HEK293 (cell line): ENCODE measurements at regions not wholly inside any gene's neighbourhood (a gene's known extent, or its start where the extent isn't known, plus 50 kb on each side); places are given as distances from the start of the nearest gene placed in this dataset.

ENCODE experiments used
- SCRT1 ChIP-seq: fragments of 450-650 bp; formaldehyde crosslinking; IDR thresholded peaks from 2 replicates; pipeline ENCODE4 v1.5.1; 2016; ENCODE audit warnings: missing biosample characterization, missing genetic modification characterization, borderline replicate concordance
- ZNF274 ChIP-seq, 2 experiments: fragments of 200-500 bp in 1 of 2; fragments of 450-650 bp in 1 of 2; sonication (Bioruptor generic) in 1 of 2; formaldehyde crosslinking in 1 of 2; IDR thresholded peaks; 2 replicates each; pipeline versions ENCODE4 v1.5.1 to v1.6.1; 2014 to 2016; ENCODE audit warnings: borderline replicate concordance in 1 of 2, inconsistent platforms in 1 of 2, low read length in 1 of 2, missing biosample characterization in 1 of 2, missing genetic modification characterization in 1 of 2
- ZNF571 ChIP-seq: fragments of 450-650 bp; formaldehyde crosslinking; IDR thresholded peaks from 2 replicates; pipeline ENCODE4 v1.5.0; 2017; ENCODE audit warnings: missing biosample characterization, missing genetic modification characterization
- ZNF621 ChIP-seq: fragments of 450-650 bp; formaldehyde crosslinking; IDR thresholded peaks from 2 replicates; pipeline ENCODE4 v1.5.1; 2017; ENCODE audit warnings: missing biosample characterization, missing genetic modification characterization
- ZNF830 ChIP-seq: fragments of 450-650 bp; IDR thresholded peaks from 2 replicates; pipeline ENCODE4 v1.5.0; 2018; ENCODE audit warnings: missing biosample characterization, missing genetic modification characterization, low read depth, mild to moderate bottlenecking, moderate library complexity
- TF ChIP-seq, protein P1 (sequence below): fragments of 450-650 bp; formaldehyde crosslinking; IDR thresholded peaks from 2 replicates; pipeline ENCODE4 v1.5.1; 2016; ENCODE audit warnings: missing biosample characterization, missing genetic modification characterization

DNA sequence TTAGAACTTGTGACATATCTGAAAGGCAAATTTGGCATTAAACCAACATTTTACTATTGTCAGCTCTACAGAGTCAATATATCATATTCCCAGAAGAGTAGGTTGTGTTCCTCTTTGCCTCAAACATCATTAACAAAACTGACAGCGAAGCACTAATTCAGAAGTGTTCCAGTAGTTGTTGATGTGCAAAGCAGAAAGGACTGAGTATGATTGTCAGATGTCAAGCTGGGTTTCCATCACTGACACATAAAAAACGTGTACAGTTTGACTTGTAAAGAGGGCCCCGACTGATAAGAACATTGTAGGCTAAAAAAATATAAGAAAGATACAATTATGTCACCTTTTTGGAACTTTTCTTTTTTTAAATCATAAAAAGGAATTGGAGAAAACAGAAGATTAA lies 101.5 kb upstream of the ZNF608 start:
- no peak for TF ChIP-seq SCRT1 (tag by site-specific recombination)
- TF ChIP-seq ZNF621 (tag by site-specific recombination) = no peak
- TF ChIP-seq ZNF274 (IDR thresholded peaks at IDR 0.05; ENCODE audit: low read length) = no peak
- TF ChIP-seq ZNF274 (tag by site-specific recombination; IDR thresholded peaks at IDR 0.05; ENCODE audit: borderline replicate concordance) = no peak
- TF ChIP-seq ZNF571 (tag by site-specific recombination) = no peak
- TF ChIP-seq, protein P1, sequence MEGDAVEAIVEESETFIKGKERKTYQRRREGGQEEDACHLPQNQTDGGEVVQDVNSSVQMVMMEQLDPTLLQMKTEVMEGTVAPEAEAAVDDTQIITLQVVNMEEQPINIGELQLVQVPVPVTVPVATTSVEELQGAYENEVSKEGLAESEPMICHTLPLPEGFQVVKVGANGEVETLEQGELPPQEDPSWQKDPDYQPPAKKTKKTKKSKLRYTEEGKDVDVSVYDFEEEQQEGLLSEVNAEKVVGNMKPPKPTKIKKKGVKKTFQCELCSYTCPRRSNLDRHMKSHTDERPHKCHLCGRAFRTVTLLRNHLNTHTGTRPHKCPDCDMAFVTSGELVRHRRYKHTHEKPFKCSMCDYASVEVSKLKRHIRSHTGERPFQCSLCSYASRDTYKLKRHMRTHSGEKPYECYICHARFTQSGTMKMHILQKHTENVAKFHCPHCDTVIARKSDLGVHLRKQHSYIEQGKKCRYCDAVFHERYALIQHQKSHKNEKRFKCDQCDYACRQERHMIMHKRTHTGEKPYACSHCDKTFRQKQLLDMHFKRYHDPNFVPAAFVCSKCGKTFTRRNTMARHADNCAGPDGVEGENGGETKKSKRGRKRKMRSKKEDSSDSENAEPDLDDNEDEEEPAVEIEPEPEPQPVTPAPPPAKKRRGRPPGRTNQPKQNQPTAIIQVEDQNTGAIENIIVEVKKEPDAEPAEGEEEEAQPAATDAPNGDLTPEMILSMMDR (tag by site-specific recombination) = no peak
- TF ChIP-seq ZNF830 = no peak
